Esophagus squamous epithelium (tissue), 4 donors: ENCODE measurements at regions not wholly inside any gene's neighbourhood (a gene's known extent, or its start where the extent isn't known, plus 50 kb on each side); places are given as distances from the start of the nearest gene placed in this dataset.

Source experiments
- CTCF ChIP-seq, 6 experiments: fragments of 450-650 bp in 4 of 6; fragments of 200-600 bp in 2 of 6; sonication (generic) in 2 of 6; IDR thresholded peaks; one replicate each; pipeline ENCODE4 v1.5.1; 2016 to 2019; ENCODE audit warnings: antibody characterized with exemption in 6 of 6, mild to moderate bottlenecking in 4 of 6, moderate library complexity in 4 of 6
- POLR2A ChIP-seq, 4 donors: fragments of 450-650 bp; IDR thresholded peaks; one replicate each; pipeline ENCODE4 v1.6.1; 2017; ENCODE audit warnings: antibody characterized with exemption in 4 of 4, mild to moderate bottlenecking in 4 of 4, moderate library complexity in 3 of 4

- TF ChIP-seq CTCF (IDR thresholded peaks at IDR 0.05) (no peak), POLR2A (IDR thresholded peaks at IDR 0.05) (no peak)
Observed at GRCh38 chr5:20223451-20223850, 235.5 kb upstream of the CDH18 start.
